HL-60 (cell line): ENCODE measurements at regions not wholly inside any gene's neighbourhood (a gene's known extent, or its start where the extent isn't known, plus 50 kb on each side); places are given as distances from the start of the nearest gene placed in this dataset.

Source experiments
- CTCF ChIP-seq: IDR thresholded peaks from one replicate; pipeline ENCODE4 v1.5.1; 2011; ENCODE audit warnings: low read length, control low read depth, inconsistent platforms; ENCODE audit not compliant: insufficient read depth
- POLR2AphosphoS5 ChIP-seq: IDR thresholded peaks from 2 replicates; pipeline ENCODE4 v1.6.1; 2012; ENCODE audit warnings: low read depth
- SPI1 ChIP-seq: IDR thresholded peaks from 2 replicates; pipeline ENCODE4 v1.6.1; 2012; ENCODE audit warnings: low read depth, mild to moderate bottlenecking, borderline replicate concordance
- TF ChIP-seq, protein P1 (sequence below): IDR thresholded peaks from 2 replicates; pipeline ENCODE4 v1.6.1; 2012; ENCODE audit warnings: low read depth; ENCODE audit not compliant: insufficient replicate concordance

DNA sequence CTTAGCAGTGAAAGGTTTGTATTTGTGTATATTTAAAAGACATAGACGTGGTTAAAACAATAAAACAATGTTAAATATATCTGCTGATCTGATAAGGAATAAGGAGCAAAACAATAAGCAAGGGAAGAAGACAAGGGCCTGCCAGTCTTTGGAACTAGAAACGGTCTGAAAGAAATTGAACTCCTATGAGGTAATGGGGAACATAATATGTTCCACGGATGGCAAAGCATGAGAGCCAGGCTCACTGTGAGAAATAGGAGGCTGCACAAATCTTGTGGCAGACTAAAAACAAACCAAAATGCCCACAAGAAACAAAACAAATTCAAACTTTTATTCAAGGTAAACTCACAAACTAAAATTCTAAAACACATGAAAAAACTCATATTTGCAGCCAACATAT, 150.5 kb downstream of the NTMT2 start:
- TF ChIP-seq CTCF (no peak), POLR2AphosphoS5 (no peak), SPI1 (no peak)
- TF ChIP-seq, protein P1, sequence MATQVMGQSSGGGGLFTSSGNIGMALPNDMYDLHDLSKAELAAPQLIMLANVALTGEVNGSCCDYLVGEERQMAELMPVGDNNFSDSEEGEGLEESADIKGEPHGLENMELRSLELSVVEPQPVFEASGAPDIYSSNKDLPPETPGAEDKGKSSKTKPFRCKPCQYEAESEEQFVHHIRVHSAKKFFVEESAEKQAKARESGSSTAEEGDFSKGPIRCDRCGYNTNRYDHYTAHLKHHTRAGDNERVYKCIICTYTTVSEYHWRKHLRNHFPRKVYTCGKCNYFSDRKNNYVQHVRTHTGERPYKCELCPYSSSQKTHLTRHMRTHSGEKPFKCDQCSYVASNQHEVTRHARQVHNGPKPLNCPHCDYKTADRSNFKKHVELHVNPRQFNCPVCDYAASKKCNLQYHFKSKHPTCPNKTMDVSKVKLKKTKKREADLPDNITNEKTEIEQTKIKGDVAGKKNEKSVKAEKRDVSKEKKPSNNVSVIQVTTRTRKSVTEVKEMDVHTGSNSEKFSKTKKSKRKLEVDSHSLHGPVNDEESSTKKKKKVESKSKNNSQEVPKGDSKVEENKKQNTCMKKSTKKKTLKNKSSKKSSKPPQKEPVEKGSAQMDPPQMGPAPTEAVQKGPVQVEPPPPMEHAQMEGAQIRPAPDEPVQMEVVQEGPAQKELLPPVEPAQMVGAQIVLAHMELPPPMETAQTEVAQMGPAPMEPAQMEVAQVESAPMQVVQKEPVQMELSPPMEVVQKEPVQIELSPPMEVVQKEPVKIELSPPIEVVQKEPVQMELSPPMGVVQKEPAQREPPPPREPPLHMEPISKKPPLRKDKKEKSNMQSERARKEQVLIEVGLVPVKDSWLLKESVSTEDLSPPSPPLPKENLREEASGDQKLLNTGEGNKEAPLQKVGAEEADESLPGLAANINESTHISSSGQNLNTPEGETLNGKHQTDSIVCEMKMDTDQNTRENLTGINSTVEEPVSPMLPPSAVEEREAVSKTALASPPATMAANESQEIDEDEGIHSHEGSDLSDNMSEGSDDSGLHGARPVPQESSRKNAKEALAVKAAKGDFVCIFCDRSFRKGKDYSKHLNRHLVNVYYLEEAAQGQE: no peak
